HEK293 (cell line): ENCODE measurements at regions not wholly inside any gene's neighbourhood (a gene's known extent, or its start where the extent isn't known, plus 50 kb on each side); places are given as distances from the start of the nearest gene placed in this dataset.

ENCODE experiments used
- CTCF ChIA-PET: fragments of 350-600 bp; formaldehyde crosslinking; extraction: SDS; loops from one replicate; lab custom pipeline; 2021; ENCODE audit warnings: antibody characterized with exemption; lab: Yijun Ruan, JAX
- POLR2A ChIA-PET: fragments of 300-600 bp; formaldehyde crosslinking; extraction: SDS; loops from one replicate; lab custom pipeline; 2020; ENCODE audit warnings: antibody characterized with exemption, inconsistent platforms; lab: Yijun Ruan, JAX
- H3K27ac ChIP-seq: fragments of 200-500 bp; sonication (Bioruptor generic); 2 replicates; pipeline ENCODE4 v1.5.1; 2014; ENCODE audit warnings: low read depth, low read length, control low read depth, inconsistent platforms; ENCODE audit errors: extremely low read depth
- H3K36me3 ChIP-seq, 2 experiments: fragments of 200-500 bp in 1 of 2; sonication (Bioruptor generic) in 1 of 2; 1 replicate in 1 of 2; 2 replicates in 1 of 2; pipeline ENCODE4 v1.5.1; 2014 to 2017; ENCODE audit warnings: inconsistent platforms in 2 of 2, low read length in 2 of 2; ENCODE audit not compliant: control insufficient read depth in 2 of 2, insufficient read depth in 1 of 2
- H3K4me1 ChIP-seq: fragments of 200-500 bp; sonication (Bioruptor generic); 2 replicates; pipeline ENCODE4 v1.5.1; 2014; ENCODE audit warnings: mild to moderate bottlenecking, low read length, inconsistent platforms; ENCODE audit not compliant: control insufficient read depth, insufficient read depth
- H3K4me3 ChIP-seq: 2 replicates; pipeline ENCODE4 v1.5.1; 2011; ENCODE audit warnings: low read depth, mild to moderate bottlenecking, control low read depth, low read length, moderate library complexity
- H3K9me3 ChIP-seq: fragments of 200-500 bp; sonication (Bioruptor generic); 2 replicates; pipeline ENCODE4 v1.5.1; 2014; ENCODE audit warnings: low read depth, low read length, inconsistent platforms; ENCODE audit not compliant: control insufficient read depth, insufficient read depth
- MZF1 ChIP-seq: fragments of 450-650 bp; formaldehyde crosslinking; IDR thresholded peaks from 2 replicates; pipeline ENCODE4 v1.5.1; 2017; ENCODE audit warnings: missing biosample characterization, missing genetic modification characterization, borderline replicate concordance
- WT1 ChIP-seq: fragments of 450-650 bp; formaldehyde crosslinking; IDR thresholded peaks from 2 replicates; pipeline ENCODE4 v1.5.1; 2016; ENCODE audit warnings: missing biosample characterization, missing genetic modification characterization
- ZFHX2 ChIP-seq: fragments of 450-650 bp; formaldehyde crosslinking; conservative IDR thresholded peaks from 2 replicates; pipeline ENCODE4 v1.5.1; 2016; ENCODE audit warnings: missing biosample characterization, missing genetic modification characterization
- ZNF211 ChIP-seq: fragments of 450-650 bp; formaldehyde crosslinking; IDR thresholded peaks from 2 replicates; pipeline ENCODE4 v1.5.1; 2016; ENCODE audit warnings: low read depth, missing biosample characterization, missing genetic modification characterization
- ZNF23 ChIP-seq: fragments of 450-650 bp; formaldehyde crosslinking; IDR thresholded peaks from 2 replicates; pipeline ENCODE4 v1.5.1; 2016; ENCODE audit warnings: missing biosample characterization, missing genetic modification characterization, borderline replicate concordance
- ZNF280C ChIP-seq: fragments of 450-650 bp; formaldehyde crosslinking; IDR thresholded peaks from 2 replicates; pipeline ENCODE4 v1.5.1; 2016; ENCODE audit warnings: missing biosample characterization, missing genetic modification characterization
- ZNF362 ChIP-seq: fragments of 450-650 bp; formaldehyde crosslinking; IDR thresholded peaks from 2 replicates; pipeline ENCODE4 v1.5.1; 2016; ENCODE audit warnings: missing biosample characterization, missing genetic modification characterization
- ZNF596 ChIP-seq: fragments of 450-650 bp; IDR thresholded peaks from 2 replicates; pipeline ENCODE4 v1.5.0; 2018; ENCODE audit warnings: missing biosample characterization, mild to moderate bottlenecking, missing genetic modification characterization, moderate library complexity
- ZNF600 ChIP-seq: fragments of 450-650 bp; formaldehyde crosslinking; IDR thresholded peaks from 2 replicates; pipeline ENCODE4 v1.5.1; 2016; ENCODE audit warnings: missing biosample characterization, missing genetic modification characterization
- ZNF768 ChIP-seq: fragments of 450-650 bp; formaldehyde crosslinking; IDR thresholded peaks from 2 replicates; pipeline ENCODE4 v1.5.1; 2018; ENCODE audit warnings: missing biosample characterization, mild to moderate bottlenecking, missing genetic modification characterization
- ZNF791 ChIP-seq: fragments of 450-650 bp; formaldehyde crosslinking; IDR thresholded peaks from 2 replicates; pipeline ENCODE4 v1.5.1; 2016; ENCODE audit warnings: missing biosample characterization, missing genetic modification characterization
- TF ChIP-seq, protein P1 (sequence below): fragments of 450-650 bp; formaldehyde crosslinking; IDR thresholded peaks from 2 replicates; pipeline ENCODE4 v1.5.1; 2016; ENCODE audit warnings: missing biosample characterization, missing genetic modification characterization, borderline replicate concordance
- TF ChIP-seq, protein P2 (sequence below): fragments of 450-650 bp; formaldehyde crosslinking; conservative IDR thresholded peaks from 2 replicates; pipeline ENCODE4 v1.5.1; 2016; ENCODE audit warnings: low read depth, missing biosample characterization, missing genetic modification characterization
- TF ChIP-seq, protein P3 (sequence below): fragments of 450-650 bp; formaldehyde crosslinking; IDR thresholded peaks from 2 replicates; pipeline ENCODE4 v1.5.1; 2017; ENCODE audit warnings: missing biosample characterization, missing genetic modification characterization

DNA sequence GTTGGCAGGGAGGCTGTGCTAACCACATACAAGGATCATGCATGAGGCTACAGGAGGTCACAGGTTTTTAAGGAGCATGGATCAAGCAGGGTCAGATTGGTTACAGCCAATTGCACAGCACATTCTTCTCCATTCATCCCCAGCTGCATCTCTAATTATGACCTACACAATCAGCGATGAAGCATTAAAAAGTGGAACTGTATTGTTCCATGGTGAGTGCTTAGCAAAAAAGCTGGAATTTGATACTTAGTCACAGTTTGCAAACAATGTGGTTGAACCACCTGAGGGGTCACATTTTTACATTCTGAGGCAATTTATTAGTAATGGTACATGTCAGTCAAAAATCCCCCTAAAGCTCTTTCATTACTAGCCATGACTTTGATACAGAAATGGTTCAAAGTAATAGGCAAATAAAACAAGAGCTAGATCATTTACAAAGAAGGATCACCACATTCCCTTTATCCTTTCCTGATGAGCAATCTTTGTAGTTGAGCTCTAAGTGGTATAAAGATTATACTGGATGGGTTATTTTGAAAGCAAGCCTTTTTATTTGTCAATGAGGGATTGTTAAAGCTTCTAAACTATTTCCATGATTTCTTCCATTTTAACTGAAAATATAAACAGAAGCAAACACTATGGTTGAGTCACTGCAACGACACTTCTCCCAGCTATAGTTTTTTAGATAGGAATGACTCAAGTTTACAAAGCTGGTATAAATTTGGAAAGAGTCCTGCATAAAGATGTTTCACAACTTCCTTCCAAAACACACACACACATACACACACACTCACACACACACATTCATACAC, 217.8 kb upstream of the SEMA3A start (continued):
- TF ChIP-seq, protein P1, sequence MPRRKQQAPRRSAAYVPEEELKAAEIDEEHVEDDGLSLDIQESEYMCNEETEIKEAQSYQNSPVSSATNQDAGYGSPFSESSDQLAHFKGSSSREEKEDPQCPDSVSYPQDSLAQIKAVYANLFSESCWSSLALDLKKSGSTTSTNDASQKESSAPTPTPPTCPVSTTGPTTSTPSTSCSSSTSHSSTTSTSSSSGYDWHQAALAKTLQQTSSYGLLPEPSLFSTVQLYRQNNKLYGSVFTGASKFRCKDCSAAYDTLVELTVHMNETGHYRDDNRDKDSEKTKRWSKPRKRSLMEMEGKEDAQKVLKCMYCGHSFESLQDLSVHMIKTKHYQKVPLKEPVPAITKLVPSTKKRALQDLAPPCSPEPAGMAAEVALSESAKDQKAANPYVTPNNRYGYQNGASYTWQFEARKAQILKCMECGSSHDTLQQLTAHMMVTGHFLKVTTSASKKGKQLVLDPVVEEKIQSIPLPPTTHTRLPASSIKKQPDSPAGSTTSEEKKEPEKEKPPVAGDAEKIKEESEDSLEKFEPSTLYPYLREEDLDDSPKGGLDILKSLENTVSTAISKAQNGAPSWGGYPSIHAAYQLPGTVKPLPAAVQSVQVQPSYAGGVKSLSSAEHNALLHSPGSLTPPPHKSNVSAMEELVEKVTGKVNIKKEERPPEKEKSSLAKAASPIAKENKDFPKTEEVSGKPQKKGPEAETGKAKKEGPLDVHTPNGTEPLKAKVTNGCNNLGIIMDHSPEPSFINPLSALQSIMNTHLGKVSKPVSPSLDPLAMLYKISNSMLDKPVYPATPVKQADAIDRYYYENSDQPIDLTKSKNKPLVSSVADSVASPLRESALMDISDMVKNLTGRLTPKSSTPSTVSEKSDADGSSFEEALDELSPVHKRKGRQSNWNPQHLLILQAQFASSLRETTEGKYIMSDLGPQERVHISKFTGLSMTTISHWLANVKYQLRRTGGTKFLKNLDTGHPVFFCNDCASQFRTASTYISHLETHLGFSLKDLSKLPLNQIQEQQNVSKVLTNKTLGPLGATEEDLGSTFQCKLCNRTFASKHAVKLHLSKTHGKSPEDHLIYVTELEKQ (tag by site-specific recombination): 0 out of 2 replicates have a peak, but pooled peaks have one; percentile 33
- TF ChIP-seq, protein P2, sequence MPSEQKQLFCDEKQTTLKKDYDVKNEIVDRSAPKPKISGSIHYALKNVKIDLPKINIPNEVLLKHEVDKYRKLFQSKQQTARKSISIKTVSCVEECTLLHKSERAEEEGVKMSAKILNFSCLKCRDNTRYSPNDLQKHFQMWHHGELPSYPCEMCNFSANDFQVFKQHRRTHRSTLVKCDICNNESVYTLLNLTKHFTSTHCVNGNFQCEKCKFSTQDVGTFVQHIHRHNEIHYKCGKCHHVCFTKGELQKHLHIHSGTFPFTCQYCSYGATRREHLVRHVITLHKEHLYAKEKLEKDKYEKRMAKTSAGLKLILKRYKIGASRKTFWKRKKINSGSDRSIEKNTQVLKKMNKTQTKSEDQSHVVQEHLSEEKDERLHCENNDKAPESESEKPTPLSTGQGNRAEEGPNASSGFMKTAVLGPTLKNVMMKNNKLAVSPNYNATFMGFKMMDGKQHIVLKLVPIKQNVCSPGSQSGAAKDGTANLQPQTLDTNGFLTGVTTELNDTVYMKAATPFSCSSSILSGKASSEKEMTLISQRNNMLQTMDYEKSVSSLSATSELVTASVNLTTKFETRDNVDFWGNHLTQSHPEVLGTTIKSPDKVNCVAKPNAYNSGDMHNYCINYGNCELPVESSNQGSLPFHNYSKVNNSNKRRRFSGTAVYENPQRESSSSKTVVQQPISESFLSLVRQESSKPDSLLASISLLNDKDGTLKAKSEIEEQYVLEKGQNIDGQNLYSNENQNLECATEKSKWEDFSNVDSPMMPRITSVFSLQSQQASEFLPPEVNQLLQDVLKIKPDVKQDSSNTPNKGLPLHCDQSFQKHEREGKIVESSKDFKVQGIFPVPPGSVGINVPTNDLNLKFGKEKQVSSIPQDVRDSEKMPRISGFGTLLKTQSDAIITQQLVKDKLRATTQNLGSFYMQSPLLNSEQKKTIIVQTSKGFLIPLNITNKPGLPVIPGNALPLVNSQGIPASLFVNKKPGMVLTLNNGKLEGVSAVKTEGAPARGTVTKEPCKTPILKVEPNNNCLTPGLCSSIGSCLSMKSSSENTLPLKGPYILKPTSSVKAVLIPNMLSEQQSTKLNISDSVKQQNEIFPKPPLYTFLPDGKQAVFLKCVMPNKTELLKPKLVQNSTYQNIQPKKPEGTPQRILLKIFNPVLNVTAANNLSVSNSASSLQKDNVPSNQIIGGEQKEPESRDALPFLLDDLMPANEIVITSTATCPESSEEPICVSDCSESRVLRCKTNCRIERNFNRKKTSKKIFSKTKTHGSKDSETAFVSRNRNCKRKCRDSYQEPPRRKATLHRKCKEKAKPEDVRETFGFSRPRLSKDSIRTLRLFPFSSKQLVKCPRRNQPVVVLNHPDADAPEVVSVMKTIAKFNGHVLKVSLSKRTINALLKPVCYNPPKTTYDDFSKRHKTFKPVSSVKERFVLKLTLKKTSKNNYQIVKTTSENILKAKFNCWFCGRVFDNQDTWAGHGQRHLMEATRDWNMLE (tag by site-specific recombination): no peak
- no peak for TF ChIP-seq ZNF791 (tag by site-specific recombination)
- no peak for TF ChIP-seq ZNF768 (tag by site-specific recombination)
- peak; percentile 20; the same call in 1 of the 2 replicates for TF ChIP-seq MZF1 (tag by site-specific recombination)
- TF ChIP-seq, protein P3, sequence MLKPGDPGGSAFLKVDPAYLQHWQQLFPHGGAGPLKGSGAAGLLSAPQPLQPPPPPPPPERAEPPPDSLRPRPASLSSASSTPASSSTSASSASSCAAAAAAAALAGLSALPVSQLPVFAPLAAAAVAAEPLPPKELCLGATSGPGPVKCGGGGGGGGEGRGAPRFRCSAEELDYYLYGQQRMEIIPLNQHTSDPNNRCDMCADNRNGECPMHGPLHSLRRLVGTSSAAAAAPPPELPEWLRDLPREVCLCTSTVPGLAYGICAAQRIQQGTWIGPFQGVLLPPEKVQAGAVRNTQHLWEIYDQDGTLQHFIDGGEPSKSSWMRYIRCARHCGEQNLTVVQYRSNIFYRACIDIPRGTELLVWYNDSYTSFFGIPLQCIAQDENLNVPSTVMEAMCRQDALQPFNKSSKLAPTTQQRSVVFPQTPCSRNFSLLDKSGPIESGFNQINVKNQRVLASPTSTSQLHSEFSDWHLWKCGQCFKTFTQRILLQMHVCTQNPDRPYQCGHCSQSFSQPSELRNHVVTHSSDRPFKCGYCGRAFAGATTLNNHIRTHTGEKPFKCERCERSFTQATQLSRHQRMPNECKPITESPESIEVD (tag by site-specific recombination): peak; percentile 21; the same call in 1 of the 2 replicates

DNA sequence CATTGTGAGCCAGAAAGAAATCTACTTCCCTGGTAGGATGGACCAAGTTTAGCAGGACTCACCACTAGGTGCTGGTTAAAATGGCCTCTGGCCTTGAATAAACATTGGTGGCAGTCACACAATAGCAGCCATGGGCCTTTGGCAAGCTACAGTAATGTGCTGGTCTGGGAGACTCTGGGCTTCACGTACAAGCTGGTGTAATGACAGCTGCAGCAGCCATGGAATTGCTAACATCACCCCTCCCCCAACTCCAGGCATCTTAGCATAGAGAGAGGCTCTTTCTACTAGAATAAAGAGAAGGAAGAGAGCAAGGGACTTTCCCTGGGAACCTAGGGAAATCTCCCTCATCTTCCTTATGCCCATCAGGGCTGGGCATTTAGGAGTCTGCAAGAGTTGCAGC, 205.1 kb upstream of the SEMA3A start:
- Histone ChIP-seq H3K9me3 (no peaks in the 10 kb centered on the region), H3K4me3 (no peak overlapping the region), H3K4me1 (no peaks in the 10 kb centered on the region), H3K27ac (no peak overlapping the region), H3K36me3 (no peaks in the 10 kb centered on the region)
- TF ChIP-seq ZNF768 (tag by site-specific recombination) (no peak), WT1 (tag by site-specific recombination) (no peak), ZFHX2 (tag by site-specific recombination) (no peak), MZF1 (tag by site-specific recombination) (no peak), ZNF362 (tag by site-specific recombination) (no peak), ZNF280C (tag by site-specific recombination) (no peak), ZNF23 (tag by site-specific recombination) (no peak), ZNF211 (no peak), ZNF596 (tag by site-specific recombination) (no peak), ZNF600 (tag by site-specific recombination) (no peak)
- ChIA-PET CTCF (no interaction called here), POLR2A (no interaction called here)
